NCI-H345 treated with DMSO at 0.1 percent for 48 hours (cell line): ENCODE measurements at regions not wholly inside any gene's neighbourhood (a gene's known extent, or its start where the extent isn't known, plus 50 kb on each side); places are given as distances from the start of the nearest gene placed in this dataset.
A peak's percentile ranks its signal among the peaks of the same experiment; 100 is the strongest.

Source experiments
- DNase-seq: peaks from one replicate; lab custom pipeline; 2025; ENCODE audit not compliant: unreplicated experiment; lab: John Stamatoyannopoulos, UW

DNA sequence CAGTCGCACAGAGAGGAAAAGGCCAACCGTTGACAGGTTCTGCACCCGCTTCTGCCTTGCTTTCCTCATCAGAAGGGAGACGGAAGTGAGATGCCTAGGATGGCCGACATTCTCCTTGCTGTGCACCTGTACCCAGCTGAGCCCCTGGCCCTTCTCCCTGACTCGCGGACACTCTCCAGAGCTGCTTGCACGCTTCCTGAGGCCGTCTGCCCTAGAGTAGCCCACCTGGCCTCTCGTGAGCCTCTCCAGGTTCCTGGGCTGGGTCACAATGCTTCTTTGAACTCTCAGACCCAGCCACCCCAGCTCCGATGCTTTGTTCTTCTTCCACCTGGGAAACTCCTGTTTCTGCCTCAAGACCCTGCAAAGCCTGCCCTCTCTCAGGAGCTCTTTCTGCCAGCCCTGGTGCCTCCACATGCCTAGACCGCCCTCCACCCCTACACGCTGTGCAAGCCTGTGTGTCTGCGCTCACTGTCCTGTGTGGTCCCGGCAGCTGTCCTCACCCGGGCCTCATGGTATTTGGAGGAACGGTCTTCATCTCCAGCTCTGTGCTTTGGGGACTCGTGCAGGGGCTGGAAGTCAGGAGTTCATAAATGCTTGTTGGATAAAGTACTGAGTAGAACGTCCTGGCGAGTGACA is 345.4 kb upstream of the SALL3 start:
- DNase-seq: no peak

DNA sequence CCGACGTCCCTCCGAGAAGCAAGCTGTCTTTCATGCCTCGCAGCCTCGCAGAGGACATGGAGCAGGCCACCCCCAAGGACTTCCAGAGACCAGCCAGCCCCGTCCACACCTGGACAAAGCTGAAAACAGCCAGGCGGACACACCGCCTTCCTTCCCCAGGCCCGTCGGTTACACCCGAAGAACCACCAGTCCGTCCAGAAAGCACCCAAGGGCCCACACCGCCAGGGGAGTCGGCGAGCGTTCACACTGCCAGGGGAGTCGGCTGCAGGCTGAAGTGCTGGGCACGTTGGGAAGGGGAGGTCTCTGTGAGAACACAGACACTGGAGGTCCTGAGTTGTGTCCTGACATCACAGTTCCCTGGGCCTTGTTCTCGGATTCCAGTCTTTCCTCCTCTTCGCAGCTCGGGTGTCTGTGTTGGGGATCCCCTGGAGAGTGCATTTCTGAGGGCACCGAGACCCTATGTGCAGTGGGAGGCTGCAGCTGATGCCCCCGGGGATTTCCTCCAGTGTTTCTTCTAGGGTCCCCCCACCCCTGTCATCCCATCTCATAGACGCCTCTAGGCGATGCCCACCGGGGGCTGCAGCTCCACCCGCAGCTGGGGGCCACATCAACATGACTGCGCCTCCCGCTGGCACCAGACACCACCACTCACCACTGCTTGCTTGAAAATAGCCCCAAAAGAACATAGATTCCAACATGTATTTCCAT is 344.4 kb upstream of the SALL3 start:
- no peak for DNase-seq

- DNase-seq: no peak
Observed at GRCh38 chr18:78636260-78636659, 343.4 kb upstream of the SALL3 start.

DNA sequence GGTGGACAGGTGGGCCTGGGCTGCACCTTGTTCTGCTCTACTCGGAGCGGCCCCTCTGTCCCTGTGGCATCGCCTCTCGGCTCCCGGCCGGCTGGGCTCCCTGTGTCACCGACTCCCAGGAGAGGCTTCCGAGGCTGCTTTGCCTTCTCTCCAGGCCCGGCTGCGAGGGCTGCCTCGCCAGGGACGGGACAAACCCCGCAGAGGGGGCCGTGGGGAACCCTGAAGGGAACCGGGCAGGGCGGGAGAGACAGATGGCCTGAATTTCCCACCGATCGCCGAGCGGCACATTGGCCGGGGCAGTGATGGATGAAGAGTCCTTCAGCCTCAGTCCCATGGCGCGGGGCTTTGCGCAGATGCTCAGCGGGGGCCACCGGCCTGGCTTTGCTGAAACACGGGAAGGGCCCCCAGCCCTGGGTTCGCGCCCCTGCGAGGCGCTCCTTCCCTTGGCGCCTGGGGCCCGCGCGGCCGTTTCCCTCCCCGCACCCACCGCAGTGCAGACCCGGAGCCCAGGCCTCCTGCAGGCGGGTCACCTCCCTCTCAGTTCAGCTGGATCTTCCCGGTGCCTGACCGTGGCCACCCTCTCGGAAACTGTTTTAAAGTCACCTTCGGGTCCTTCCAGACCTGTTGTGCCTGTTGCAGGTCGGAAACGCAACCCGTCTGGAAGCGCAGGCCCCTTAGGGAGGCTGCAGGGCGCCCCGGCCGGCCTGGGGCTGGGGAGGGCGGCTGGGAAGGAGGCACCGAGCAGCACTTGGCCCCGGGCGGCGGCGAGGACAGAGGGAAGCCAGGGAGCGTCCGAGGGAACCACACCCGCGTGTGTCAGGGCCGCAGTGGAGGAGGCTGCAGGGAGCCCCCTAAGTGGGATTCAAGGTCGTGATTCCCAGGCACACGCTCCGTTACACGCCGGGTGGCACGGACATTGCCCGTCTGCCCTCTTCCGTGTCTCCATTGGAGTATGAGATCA is 341.9 kb upstream of the SALL3 start:
- DNase-seq: no peak

- no peak for DNase-seq
Observed at GRCh38 chr18:78639006-78639950, 340.3 kb upstream of the SALL3 start.

- no peak for DNase-seq
Observed at GRCh38 chr18:78640246-78640995, 339.2 kb upstream of the SALL3 start.

- no peak for DNase-seq
Observed at GRCh38 chr18:78641689-78642231, 337.9 kb upstream of the SALL3 start.

DNA sequence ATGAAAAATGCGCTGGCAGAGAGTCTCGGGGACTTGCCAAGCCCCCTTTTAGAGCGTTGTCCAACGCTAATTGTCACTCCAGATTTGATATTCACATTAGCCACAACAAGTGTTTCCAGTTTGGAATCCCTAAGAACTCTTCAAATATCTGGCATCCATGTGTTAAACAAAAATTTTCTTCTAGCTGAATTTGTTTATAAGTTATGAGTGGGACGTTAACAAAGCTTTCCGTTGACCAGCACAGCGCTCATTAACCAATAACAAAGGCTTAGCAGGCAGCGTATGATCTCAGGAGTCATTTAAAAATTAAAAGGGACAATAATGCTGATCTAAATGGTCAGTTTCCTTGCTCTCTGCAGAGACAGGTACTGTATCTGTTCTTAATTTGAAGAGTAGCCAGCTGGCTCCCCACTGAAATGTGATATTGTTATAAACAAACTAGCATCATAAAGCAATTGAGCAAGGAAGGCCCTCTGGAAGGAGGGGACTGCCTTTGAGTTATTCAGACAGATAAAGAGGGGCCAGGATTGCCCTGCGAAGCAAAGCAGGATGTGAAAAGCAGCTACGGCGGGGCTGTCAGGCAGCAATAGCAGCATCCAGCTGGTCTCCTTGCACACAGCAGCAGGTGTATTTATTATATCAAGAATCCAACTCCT is 337.2 kb upstream of the SALL3 start:
- DNase-seq: peak; percentile 33

- no peak for DNase-seq
Observed at GRCh38 chr18:78643004-78643403, 336.6 kb upstream of the SALL3 start.

DNA sequence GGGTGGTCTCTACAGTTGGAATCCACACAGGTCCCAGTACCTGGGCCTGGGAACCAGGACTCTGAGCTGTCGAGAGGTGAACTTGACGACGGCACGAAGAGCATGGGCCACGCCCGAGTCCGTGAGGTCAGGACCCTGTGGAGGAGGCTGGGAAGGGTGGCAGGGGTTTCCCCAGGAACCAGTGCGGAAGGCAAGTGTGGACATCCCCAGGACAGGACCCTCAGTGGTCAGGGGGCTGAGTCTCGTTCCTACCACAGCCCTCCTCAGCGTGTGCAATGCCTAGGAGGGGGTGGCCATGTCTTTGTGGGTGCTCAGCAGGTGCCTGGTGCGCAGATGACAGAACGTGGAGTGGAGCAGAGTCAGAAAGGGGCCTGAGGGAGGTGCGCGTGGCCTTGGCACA is 335.6 kb upstream of the SALL3 start:
- DNase-seq: no peak

DNA sequence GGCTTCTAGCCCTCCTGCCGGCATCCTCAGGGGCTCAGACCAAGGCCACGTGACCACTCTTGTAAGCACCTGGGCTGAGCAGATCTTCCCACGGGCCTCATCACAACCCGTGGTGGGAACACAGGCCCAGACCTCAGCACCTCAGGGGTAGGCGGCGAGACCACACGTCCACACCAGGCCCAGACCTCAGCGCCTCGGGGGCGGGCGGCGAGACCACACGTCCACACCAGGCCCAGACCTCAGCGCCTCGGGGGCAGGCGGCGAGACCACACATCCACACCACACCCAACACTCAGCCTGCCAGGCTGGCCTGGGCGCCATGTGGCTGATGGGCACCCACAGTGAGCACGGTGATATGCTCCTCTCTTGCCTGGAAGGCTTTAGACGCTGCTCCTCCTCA is 334.4 kb upstream of the SALL3 start:
- DNase-seq: no peak

DNA sequence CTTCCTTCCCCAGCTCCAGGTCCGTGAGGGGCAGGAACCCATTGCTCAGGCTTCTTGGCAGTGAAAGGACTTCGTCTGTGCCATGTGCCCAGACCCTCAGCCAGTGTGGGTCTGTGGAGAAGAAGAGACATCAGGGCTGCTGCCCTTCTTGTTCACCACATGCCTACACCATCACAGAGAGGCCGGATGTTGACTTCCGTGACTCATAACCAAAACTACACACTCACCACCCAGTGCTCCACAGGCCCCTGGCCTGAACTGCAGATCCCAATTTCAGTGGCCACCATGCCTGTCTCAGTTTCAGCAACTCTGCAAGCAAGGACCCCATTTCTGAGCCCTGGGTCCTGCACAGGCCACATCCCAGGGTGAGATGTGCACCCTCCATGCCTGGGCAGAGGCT is 332.6 kb upstream of the SALL3 start:
- DNase-seq: no peak

- no peak for DNase-seq
Observed at GRCh38 chr18:78649421-78649820, 330.2 kb upstream of the SALL3 start.

GRCh38 chr18:78650926-78651325 is 328.7 kb upstream of the SALL3 start:
- DNase-seq: no peak

GRCh38 chr18:78652001-78652545 is 327.5 kb upstream of the SALL3 start:
- DNase-seq: no peak

- no peak for DNase-seq
Observed at GRCh38 chr18:78655921-78656320, 323.7 kb upstream of the SALL3 start.

GRCh38 chr18:78656346-78656925 is 323.2 kb upstream of the SALL3 start:
- no peak for DNase-seq

DNA sequence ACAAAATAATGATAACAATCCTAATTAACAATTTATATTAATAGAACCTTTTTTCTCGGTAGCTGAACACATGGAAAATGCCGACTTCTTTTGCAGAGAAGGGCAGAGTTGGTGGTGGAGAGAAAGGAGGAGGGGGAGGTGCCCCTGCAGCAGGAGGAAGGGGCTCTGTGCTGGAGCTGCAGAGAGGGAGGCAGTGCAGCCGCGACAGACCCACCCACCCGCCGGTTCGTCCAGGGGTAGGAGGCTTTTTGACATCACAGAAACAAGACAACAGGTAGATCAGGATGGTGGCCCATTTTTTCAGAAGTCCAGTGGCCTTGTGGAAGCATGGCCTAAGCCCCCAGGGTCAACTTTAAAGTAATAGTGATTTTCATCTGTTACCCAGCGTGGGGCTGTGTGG is 321.1 kb upstream of the SALL3 start:
- no peak for DNase-seq

DNA sequence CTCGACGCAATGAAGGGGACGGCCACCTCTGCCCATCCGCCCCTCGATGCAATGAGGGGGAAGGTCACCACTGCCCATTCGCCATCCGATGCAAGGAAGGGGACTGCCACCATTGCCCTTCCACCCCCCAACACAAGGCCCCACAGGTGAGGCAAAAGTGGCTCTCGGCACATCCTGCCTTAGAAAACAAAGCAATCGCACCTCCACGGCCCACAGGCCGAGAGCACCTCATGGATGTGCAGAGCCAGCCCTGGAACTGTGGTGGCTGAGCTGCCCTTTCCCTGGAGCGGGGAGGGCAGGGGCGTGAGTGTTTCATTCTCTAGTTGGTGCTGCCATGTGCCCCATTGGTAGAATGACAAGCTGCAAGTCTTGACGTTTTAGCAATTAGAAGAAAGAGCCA is 320.6 kb upstream of the SALL3 start:
- no peak for DNase-seq
